ENCODE measurements at regions not wholly inside any gene's neighbourhood (a gene's known extent, or its start where the extent isn't known, plus 50 kb on each side); places are given as distances from the start of the nearest gene placed in this dataset.

DNA sequence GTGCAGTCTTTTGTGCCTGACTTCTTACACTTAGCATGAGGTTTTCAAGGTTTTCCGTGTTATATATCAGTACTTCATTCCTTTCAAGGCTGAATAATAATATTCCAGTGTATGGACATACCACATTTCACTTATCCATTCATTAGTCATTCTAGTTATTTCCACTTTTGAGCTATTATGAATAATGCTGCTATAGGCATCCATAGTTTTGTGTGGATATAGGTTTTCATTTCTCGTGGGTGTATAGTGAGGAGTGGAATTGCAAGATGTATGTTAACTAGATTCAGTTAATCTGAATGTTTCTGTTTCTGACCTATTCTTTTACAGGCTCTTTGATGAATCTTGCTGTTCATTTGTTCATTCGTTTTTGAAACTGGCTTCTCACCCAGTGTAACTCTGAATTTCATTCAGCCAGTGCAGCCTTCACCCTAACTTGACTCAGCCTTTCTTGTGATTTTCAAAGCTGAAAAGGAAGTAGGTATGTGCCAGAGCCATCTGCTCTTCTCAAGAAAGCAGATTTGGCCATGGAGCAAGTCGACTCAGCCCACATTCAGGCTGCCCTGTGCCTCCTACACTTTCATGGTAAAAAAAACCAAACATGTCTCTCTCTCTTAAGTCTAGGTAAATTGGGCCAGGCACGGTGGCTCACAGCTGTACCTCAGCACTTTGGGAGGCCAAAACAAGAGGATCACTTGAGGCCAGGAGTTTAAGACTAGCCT is 56.3 kb upstream of the NOCT start:
- H3K27me3 Mint-ChIP-seq (ENCODE audit: low read depth): no peaks in the 10 kb centered on the region
- H3K9me3 Mint-ChIP-seq: no peaks in the 10 kb centered on the region
- H3K4me1 Mint-ChIP-seq: no peaks in the 10 kb centered on the region
- H3K27ac Mint-ChIP-seq (ENCODE audit: unreplicated experiment): no peak overlapping the region
- TF ChIP-seq, protein P1, sequence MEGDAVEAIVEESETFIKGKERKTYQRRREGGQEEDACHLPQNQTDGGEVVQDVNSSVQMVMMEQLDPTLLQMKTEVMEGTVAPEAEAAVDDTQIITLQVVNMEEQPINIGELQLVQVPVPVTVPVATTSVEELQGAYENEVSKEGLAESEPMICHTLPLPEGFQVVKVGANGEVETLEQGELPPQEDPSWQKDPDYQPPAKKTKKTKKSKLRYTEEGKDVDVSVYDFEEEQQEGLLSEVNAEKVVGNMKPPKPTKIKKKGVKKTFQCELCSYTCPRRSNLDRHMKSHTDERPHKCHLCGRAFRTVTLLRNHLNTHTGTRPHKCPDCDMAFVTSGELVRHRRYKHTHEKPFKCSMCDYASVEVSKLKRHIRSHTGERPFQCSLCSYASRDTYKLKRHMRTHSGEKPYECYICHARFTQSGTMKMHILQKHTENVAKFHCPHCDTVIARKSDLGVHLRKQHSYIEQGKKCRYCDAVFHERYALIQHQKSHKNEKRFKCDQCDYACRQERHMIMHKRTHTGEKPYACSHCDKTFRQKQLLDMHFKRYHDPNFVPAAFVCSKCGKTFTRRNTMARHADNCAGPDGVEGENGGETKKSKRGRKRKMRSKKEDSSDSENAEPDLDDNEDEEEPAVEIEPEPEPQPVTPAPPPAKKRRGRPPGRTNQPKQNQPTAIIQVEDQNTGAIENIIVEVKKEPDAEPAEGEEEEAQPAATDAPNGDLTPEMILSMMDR (conservative IDR thresholded peaks at IDR 0.05): no peak
- H3K4me3 Mint-ChIP-seq: no peak overlapping the region
- DNase-seq (ENCODE audit: low read depth, low spot score): no peak
- H3K36me3 Mint-ChIP-seq (ENCODE audit: low read depth): no peaks in the 10 kb centered on the region

DNA sequence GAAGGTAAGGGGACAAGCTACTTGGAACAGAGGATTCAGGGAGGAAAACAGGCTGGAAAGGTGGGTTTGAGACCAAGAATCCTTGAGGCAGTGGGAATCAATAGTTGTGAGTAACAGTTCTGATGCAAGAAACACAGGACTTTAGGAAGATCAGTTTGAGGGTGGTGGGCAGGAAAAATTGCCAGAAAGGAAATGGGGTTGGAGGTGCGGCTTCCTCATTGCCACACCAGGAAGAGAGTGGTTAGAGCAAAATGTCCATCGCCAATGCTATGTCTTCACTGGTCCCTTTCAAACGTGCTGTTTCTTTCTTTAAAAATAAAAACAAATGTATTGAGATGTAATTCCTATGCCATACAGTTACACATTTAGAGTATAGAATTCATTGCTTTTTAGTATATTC is 57.1 kb upstream of the NOCT start:
- H3K36me3 Mint-ChIP-seq (ENCODE audit: low read depth): no peaks in the 10 kb centered on the region
- no peak for DNase-seq (ENCODE audit: low read depth, low spot score)
- H3K27ac Mint-ChIP-seq (ENCODE audit: unreplicated experiment): no peak overlapping the region
- H3K9me3 Mint-ChIP-seq: no peaks in the 10 kb centered on the region
- TF ChIP-seq, protein P1 (conservative IDR thresholded peaks at IDR 0.05): no peak
- no peaks in the 10 kb centered on the region for H3K4me1 Mint-ChIP-seq
- no peak overlapping the region for H3K4me3 Mint-ChIP-seq
- no peaks in the 10 kb centered on the region for H3K27me3 Mint-ChIP-seq (ENCODE audit: low read depth)

DNA sequence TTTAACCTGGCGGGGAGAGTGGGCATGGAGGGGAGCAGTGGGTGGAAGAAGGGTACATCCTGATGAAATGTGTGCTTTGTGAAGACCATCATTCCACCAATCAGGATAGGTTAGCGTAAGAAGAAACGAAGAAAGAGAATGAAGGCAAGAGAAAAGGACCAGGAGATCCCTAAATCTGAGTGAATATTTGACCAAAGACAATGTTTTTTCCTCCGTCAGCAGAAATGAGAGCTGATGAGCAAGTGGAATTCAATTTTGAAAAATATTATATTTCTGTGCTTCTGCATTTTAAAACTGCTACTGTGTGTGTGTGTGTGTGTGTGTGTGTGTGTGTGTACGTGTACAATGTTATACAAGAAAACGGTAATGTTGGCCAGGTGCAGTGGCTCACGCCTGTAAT is 58.3 kb upstream of the NOCT start:
- TF ChIP-seq, protein P1 (conservative IDR thresholded peaks at IDR 0.05): no peak
- Mint-ChIP-seq H3K36me3 (ENCODE audit: low read depth) (no peaks in the 10 kb centered on the region), H3K27me3 (ENCODE audit: low read depth) (no peaks in the 10 kb centered on the region), H3K27ac (ENCODE audit: unreplicated experiment) (no peak overlapping the region), H3K4me1 (no peaks in the 10 kb centered on the region), H3K9me3 (no peaks in the 10 kb centered on the region), H3K4me3 (no peak overlapping the region)
- DNase-seq (ENCODE audit: low read depth, low spot score): no peak

DNA sequence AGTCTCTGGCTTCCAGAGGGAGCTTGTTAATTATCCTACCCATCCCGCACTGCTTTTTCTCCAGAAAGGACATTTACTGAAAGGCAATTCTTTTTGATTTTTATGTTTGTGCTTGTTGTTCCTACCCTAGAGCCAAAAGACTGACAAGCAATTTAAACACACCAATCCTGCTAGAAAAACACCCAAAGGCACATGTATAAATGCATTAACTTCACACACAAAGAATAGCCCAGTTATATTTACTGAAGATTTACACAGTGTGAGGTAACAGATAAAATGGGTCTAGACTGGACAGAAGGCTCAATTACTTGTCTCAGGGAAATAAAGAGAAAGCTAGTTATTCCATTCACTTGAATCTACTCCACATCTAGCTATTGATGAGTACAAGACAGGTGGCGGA is 61.2 kb upstream of the NOCT start:
- H3K27ac Mint-ChIP-seq (ENCODE audit: unreplicated experiment): no peak overlapping the region

DNA sequence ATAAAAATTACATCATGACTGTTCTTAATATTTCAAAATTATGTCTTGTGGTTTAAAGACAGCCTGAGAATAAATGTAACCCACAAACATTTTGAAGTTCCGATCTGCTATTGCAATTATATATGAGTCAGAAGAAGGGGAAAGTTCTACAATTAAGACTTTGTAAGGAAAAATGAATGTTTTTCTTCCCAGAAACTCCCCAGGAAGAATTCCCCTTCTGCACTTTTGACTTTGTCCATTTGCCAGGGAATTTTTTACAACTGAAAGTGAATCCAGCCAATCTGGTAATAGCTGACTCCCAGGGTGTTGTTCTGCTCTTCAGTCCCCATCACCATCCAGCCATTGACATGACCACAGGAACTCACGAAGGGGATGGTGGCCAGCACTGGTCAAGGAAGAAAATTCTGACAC is 61.6 kb upstream of the NOCT start:
- no peak overlapping the region for H3K27ac Mint-ChIP-seq (ENCODE audit: unreplicated experiment)
- H3K4me3 Mint-ChIP-seq: no peak overlapping the region
- no peaks in the 10 kb centered on the region for H3K9me3 Mint-ChIP-seq
- TF ChIP-seq, protein P1 (conservative IDR thresholded peaks at IDR 0.05): no peak
- no peaks in the 10 kb centered on the region for H3K27me3 Mint-ChIP-seq (ENCODE audit: low read depth)
- no peaks in the 10 kb centered on the region for H3K36me3 Mint-ChIP-seq (ENCODE audit: low read depth)
- H3K4me1 Mint-ChIP-seq: no peaks in the 10 kb centered on the region
- no peak for DNase-seq (ENCODE audit: low read depth, low spot score)

More for the DNA sequence above, 61.2 kb upstream of the NOCT start:
- H3K27me3 Mint-ChIP-seq (ENCODE audit: low read depth): no peaks in the 10 kb centered on the region
- H3K4me1 Mint-ChIP-seq: no peaks in the 10 kb centered on the region
- no peaks in the 10 kb centered on the region for H3K36me3 Mint-ChIP-seq (ENCODE audit: low read depth)
- TF ChIP-seq, protein P1 (conservative IDR thresholded peaks at IDR 0.05): no peak
- no peak overlapping the region for H3K4me3 Mint-ChIP-seq
- DNase-seq (ENCODE audit: low read depth, low spot score): no peak
- no peaks in the 10 kb centered on the region for H3K9me3 Mint-ChIP-seq

Data from neural crest cell (in vitro differentiated cells).